ENCODE measurements at regions not wholly inside any gene's neighbourhood (a gene's known extent, or its start where the extent isn't known, plus 50 kb on each side); places are given as distances from the start of the nearest gene placed in this dataset.

DNA sequence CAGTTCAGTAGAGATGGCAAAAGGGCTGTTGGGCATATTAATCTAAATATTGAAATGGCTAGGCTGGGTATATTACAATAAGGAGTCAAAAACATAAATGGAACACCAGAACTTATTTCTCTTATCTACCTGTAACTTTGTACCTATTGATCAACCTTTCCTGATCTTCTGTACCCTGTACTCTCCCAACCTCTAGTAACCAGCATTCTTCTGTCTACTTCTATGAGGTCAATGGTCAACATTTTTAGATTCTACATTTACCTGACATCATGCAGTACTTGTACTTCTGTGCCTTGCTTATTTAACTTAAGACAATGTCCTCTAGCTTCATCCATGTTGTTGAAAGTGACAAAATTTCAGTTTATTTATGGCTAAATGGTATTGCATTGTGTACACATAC lies 467.3 kb downstream of the TAF11L14 start:
- DNase-seq (ENCODE audit: low spot score): no peak
- Mint-ChIP-seq H3K4me3 (no peak overlapping the region), H3K4me1 (peaks cover 17% of the 10 kb centered on the region), H3K27ac (no peak overlapping the region), H3K9me3 (no peaks in the 10 kb centered on the region), H3K27me3 (ENCODE audit: insufficient read depth, low read depth, poor library complexity) (no peaks in the 10 kb centered on the region), H3K36me3 (ENCODE audit: low read depth) (no peaks in the 10 kb centered on the region)
- no peak overlapping the region for H3K4me3 ChIP-seq
- no peak overlapping the region for H3K4me2 ChIP-seq
- no peaks in the 10 kb centered on the region for H3K9me2 ChIP-seq (ENCODE audit: insufficient read depth)
- H3K27me3 ChIP-seq (ENCODE audit: insufficient read depth): no peaks in the 10 kb centered on the region
- peaks cover 20% of the 10 kb centered on the region for H3K4me1 ChIP-seq (ENCODE audit: insufficient read depth)
- H4K20me1 ChIP-seq (replicated peaks; ENCODE audit: insufficient read depth): no peaks in the 10 kb centered on the region
- no peaks in the 10 kb centered on the region for H3K79me2 ChIP-seq (replicated peaks; ENCODE audit: insufficient read depth)
- no peak overlapping the region for H2AFZ ChIP-seq
- no peak overlapping the region for H3K27ac ChIP-seq (ENCODE audit: low read depth)
- H3F3A ChIP-seq (replicated peaks; ENCODE audit: low read depth): no peaks in the 10 kb centered on the region
- TF ChIP-seq CREB1 (CRISPR knock-in tag; IDR thresholded peaks at IDR 0.05; ENCODE audit: low read depth): no peak
- no peak for TF ChIP-seq STAT1 (IDR thresholded peaks at IDR 0.05; ENCODE audit: unreplicated experiment)
- TF ChIP-seq, protein P1, sequence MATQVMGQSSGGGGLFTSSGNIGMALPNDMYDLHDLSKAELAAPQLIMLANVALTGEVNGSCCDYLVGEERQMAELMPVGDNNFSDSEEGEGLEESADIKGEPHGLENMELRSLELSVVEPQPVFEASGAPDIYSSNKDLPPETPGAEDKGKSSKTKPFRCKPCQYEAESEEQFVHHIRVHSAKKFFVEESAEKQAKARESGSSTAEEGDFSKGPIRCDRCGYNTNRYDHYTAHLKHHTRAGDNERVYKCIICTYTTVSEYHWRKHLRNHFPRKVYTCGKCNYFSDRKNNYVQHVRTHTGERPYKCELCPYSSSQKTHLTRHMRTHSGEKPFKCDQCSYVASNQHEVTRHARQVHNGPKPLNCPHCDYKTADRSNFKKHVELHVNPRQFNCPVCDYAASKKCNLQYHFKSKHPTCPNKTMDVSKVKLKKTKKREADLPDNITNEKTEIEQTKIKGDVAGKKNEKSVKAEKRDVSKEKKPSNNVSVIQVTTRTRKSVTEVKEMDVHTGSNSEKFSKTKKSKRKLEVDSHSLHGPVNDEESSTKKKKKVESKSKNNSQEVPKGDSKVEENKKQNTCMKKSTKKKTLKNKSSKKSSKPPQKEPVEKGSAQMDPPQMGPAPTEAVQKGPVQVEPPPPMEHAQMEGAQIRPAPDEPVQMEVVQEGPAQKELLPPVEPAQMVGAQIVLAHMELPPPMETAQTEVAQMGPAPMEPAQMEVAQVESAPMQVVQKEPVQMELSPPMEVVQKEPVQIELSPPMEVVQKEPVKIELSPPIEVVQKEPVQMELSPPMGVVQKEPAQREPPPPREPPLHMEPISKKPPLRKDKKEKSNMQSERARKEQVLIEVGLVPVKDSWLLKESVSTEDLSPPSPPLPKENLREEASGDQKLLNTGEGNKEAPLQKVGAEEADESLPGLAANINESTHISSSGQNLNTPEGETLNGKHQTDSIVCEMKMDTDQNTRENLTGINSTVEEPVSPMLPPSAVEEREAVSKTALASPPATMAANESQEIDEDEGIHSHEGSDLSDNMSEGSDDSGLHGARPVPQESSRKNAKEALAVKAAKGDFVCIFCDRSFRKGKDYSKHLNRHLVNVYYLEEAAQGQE (IDR thresholded peaks at IDR 0.05; ENCODE audit: unreplicated experiment): no peak
- TF ChIP-seq JUNB (IDR thresholded peaks at IDR 0.05; ENCODE audit: unreplicated experiment): no peak
- ATAC-seq: no peak
- no peaks in the 10 kb centered on the region for H3K36me3 ChIP-seq (ENCODE audit: insufficient read depth)

DNA sequence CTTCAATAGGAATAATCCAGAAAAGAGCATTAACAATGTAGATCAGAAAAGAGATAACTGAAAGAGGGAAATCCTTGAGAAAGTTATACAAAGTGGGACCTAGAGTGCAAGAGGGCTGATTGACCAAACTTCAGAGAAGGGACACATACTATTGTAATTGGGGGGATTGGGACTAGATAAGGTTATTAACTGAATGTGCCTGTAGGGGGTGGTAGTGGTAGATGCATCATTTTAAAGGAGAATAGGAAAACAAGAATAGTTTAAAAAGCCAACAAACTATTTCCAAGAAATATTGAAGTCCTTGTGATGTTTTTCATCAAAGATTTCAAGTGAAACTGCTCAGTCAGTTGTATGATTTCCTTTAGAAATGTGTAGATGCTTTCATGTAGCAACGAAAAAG lies 468.5 kb downstream of the TAF11L14 start:
- Histone ChIP-seq H3K4me2 (no peak overlapping the region), H3K79me2 (replicated peaks; ENCODE audit: insufficient read depth) (no peaks in the 10 kb centered on the region), H3K36me3 (ENCODE audit: insufficient read depth) (no peaks in the 10 kb centered on the region), H3F3A (replicated peaks; ENCODE audit: low read depth) (no peaks in the 10 kb centered on the region), H3K4me1 (ENCODE audit: insufficient read depth) (peaks cover 20% of the 10 kb centered on the region), H3K9me2 (ENCODE audit: insufficient read depth) (no peaks in the 10 kb centered on the region), H2AFZ (no peak overlapping the region), H3K27ac (ENCODE audit: low read depth) (no peak overlapping the region), H3K27me3 (ENCODE audit: insufficient read depth) (no peaks in the 10 kb centered on the region), H3K4me3 (no peak overlapping the region), H4K20me1 (replicated peaks; ENCODE audit: insufficient read depth) (no peaks in the 10 kb centered on the region)
- Mint-ChIP-seq H3K4me3 (no peak overlapping the region), H3K36me3 (ENCODE audit: low read depth) (no peaks in the 10 kb centered on the region), H3K27ac (no peak overlapping the region), H3K4me1 (peaks cover 16% of the 10 kb centered on the region), H3K9me3 (no peaks in the 10 kb centered on the region), H3K27me3 (ENCODE audit: insufficient read depth, low read depth, poor library complexity) (no peaks in the 10 kb centered on the region)
- DNase-seq (ENCODE audit: low spot score): peak; percentile 60
- no peak for TF ChIP-seq ZNF114 (CRISPR knock-in tag; IDR thresholded peaks at IDR 0.05)
- TF ChIP-seq, protein P2, sequence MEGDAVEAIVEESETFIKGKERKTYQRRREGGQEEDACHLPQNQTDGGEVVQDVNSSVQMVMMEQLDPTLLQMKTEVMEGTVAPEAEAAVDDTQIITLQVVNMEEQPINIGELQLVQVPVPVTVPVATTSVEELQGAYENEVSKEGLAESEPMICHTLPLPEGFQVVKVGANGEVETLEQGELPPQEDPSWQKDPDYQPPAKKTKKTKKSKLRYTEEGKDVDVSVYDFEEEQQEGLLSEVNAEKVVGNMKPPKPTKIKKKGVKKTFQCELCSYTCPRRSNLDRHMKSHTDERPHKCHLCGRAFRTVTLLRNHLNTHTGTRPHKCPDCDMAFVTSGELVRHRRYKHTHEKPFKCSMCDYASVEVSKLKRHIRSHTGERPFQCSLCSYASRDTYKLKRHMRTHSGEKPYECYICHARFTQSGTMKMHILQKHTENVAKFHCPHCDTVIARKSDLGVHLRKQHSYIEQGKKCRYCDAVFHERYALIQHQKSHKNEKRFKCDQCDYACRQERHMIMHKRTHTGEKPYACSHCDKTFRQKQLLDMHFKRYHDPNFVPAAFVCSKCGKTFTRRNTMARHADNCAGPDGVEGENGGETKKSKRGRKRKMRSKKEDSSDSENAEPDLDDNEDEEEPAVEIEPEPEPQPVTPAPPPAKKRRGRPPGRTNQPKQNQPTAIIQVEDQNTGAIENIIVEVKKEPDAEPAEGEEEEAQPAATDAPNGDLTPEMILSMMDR (conservative IDR thresholded peaks at IDR 0.05; ENCODE audit: low read depth in 2 of 2): peak; percentile 49 to 71
- no peak for TF ChIP-seq EZH2phosphoT487 (IDR thresholded peaks at IDR 0.05; ENCODE audit: unreplicated experiment)
- TF ChIP-seq EZH2 (IDR thresholded peaks at IDR 0.05; ENCODE audit: low read depth, unreplicated experiment): no peak
- peak; percentile 30; the same call in 1 of the 3 replicates for ATAC-seq
